NCI-H345 (cell line): ENCODE measurements at regions not wholly inside any gene's neighbourhood (a gene's known extent, or its start where the extent isn't known, plus 50 kb on each side); places are given as distances from the start of the nearest gene placed in this dataset.

Experiments
- DNase-seq: peaks from one replicate; lab custom pipeline; 2025; lab: John Stamatoyannopoulos, UW

- DNase-seq: no peak
Measured at GRCh38 chr5:3542769-3543168, 52.9 kb upstream of the IRX1 start.

GRCh38 chr5:3542158-3542557 is 53.5 kb upstream of the IRX1 start:
- DNase-seq: no peak

- no peak for DNase-seq
Measured at GRCh38 chr5:3538886-3539285, 56.7 kb upstream of the IRX1 start.

- DNase-seq: no peak
Measured at GRCh38 chr5:3537942-3538341, 57.7 kb upstream of the IRX1 start.

GRCh38 chr5:3535414-3536211 is 60.0 kb upstream of the IRX1 start:
- no peak for DNase-seq

- no peak for DNase-seq
Measured at GRCh38 chr5:3534997-3535396, 60.6 kb upstream of the IRX1 start.

GRCh38 chr5:3531320-3531986 is 64.2 kb upstream of the IRX1 start:
- DNase-seq: no peak

- no peak for DNase-seq
Measured at GRCh38 chr5:3530251-3530650, 65.4 kb upstream of the IRX1 start.

GRCh38 chr5:3526551-3527185 is 69.0 kb upstream of the IRX1 start:
- no peak for DNase-seq

- DNase-seq: no peak
Measured at GRCh38 chr5:3522491-3522890, 73.1 kb upstream of the IRX1 start.

- DNase-seq: no peak
Measured at GRCh38 chr5:3518576-3518975, 77.1 kb upstream of the IRX1 start.

- DNase-seq: no peak
Measured at GRCh38 chr5:3518051-3518450, 77.6 kb upstream of the IRX1 start.

GRCh38 chr5:3517348-3517747 is 78.3 kb upstream of the IRX1 start:
- DNase-seq: no peak

GRCh38 chr5:3512361-3513095 is 83.1 kb upstream of the IRX1 start:
- no peak for DNase-seq

- DNase-seq: no peak
Measured at GRCh38 chr5:3511934-3512333, 83.7 kb upstream of the IRX1 start.

- no peak for DNase-seq
Measured at GRCh38 chr5:3511519-3511918, 84.1 kb upstream of the IRX1 start.

GRCh38 chr5:3510642-3511417 is 84.8 kb upstream of the IRX1 start:
- DNase-seq: no peak

- DNase-seq: no peak
Measured at GRCh38 chr5:3509290-3509689, 86.3 kb upstream of the IRX1 start.

GRCh38 chr5:3508395-3508794 is 87.2 kb upstream of the IRX1 start:
- DNase-seq: no peak

- no peak for DNase-seq
Measured at GRCh38 chr5:3490957-3491507, 104.6 kb upstream of the IRX1 start.

GRCh38 chr5:3489239-3489843 is 106.3 kb upstream of the IRX1 start:
- DNase-seq: no peak
